ENCODE measurements at regions not wholly inside any gene's neighbourhood (a gene's known extent, or its start where the extent isn't known, plus 50 kb on each side); places are given as distances from the start of the nearest gene placed in this dataset.

DNA sequence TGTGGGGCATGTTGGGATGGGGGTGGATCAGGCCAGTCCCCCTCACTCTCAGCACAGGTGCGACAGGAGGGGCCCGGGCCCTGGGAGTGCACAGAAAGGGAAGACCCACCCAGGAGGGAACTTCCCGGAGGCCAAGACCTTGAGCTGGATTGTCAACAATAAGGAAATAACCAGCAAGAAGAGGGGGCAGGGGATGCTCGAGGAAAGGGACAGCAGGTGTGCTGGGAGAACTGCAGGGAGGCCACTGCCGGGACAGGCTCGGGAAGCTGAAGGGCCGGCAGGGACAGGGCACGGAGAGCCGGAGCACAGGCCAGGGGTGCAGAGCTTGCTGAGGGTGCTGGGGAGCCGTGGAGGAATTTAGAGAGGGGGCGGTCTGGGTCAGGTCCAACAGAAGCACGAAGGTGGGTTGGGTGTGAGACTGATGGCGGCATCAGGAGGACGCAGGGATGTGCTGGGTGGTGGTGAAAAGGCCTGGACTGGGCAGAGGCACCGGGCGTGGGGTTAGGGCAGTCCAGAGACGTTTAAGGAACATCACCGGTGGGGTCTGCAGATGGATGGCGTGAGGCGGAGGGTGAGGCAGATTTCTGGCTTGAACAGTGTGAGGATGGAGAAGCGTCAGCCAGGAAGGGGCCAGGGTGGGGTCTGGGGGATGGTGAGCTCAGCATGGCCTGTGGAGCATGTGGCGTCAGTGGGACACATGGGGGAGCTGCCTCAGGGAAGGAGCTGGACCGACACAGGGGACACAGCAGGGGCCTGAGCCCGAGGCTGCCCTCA is 54.8 kb downstream of the ADRA2C start:
- no peaks in the 10 kb centered on the region for H3K79me2 ChIP-seq (ENCODE audit: low read length)
- no peaks in the 10 kb centered on the region for H3F3A ChIP-seq (ENCODE audit: low read length, unreplicated experiment)
- H3K4me1 ChIP-seq (ENCODE audit: insufficient read depth, low read length) = no peaks in the 10 kb centered on the region
- no peak for ATAC-seq
- H3K4me2 ChIP-seq (ENCODE audit: low read length) = no peak overlapping the region
- no peaks in the 10 kb centered on the region for H3K27me3 ChIP-seq (ENCODE audit: low read length)
- H3K36me3 ChIP-seq (ENCODE audit: low read depth, low read length) = no peaks in the 10 kb centered on the region
- H3K9me3 ChIP-seq (ENCODE audit: low read length) = no peaks in the 10 kb centered on the region
- intact Hi-C loops (cut with micrococcal nuclease) = no loop called here
- DNase-seq = no peak
- no peaks in the 10 kb centered on the region for H3K9me2 ChIP-seq (replicated peaks; ENCODE audit: low read length)
- H3K27ac ChIP-seq (ENCODE audit: low read length) = no peak overlapping the region
- no peak for TF ChIP-seq EZH2 (IDR thresholded peaks at IDR 0.05; ENCODE audit: low read length, unreplicated experiment)
- TF ChIP-seq, protein P1, sequence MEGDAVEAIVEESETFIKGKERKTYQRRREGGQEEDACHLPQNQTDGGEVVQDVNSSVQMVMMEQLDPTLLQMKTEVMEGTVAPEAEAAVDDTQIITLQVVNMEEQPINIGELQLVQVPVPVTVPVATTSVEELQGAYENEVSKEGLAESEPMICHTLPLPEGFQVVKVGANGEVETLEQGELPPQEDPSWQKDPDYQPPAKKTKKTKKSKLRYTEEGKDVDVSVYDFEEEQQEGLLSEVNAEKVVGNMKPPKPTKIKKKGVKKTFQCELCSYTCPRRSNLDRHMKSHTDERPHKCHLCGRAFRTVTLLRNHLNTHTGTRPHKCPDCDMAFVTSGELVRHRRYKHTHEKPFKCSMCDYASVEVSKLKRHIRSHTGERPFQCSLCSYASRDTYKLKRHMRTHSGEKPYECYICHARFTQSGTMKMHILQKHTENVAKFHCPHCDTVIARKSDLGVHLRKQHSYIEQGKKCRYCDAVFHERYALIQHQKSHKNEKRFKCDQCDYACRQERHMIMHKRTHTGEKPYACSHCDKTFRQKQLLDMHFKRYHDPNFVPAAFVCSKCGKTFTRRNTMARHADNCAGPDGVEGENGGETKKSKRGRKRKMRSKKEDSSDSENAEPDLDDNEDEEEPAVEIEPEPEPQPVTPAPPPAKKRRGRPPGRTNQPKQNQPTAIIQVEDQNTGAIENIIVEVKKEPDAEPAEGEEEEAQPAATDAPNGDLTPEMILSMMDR (conservative IDR thresholded peaks at IDR 0.05; ENCODE audit: low read depth, low read length) = no peak
- no peak for TF ChIP-seq EZH2phosphoT487 (IDR thresholded peaks at IDR 0.05; ENCODE audit: borderline replicate concordance, low read length)
- no peaks in the 10 kb centered on the region for H4K20me1 ChIP-seq (ENCODE audit: low read length)
- no peak overlapping the region for H3K4me3 ChIP-seq (ENCODE audit: low read length)
- CTCF ChIA-PET = no interaction called here
- no peak overlapping the region for H3K9ac ChIP-seq (ENCODE audit: low read length)
- BruUV-seq (replicated peaks) = no TSS peak
- POLR2A ChIA-PET (ENCODE audit: unreplicated experiment) = no interaction called here
- no peak overlapping the region for H2AFZ ChIP-seq (ENCODE audit: low read length)

DNA sequence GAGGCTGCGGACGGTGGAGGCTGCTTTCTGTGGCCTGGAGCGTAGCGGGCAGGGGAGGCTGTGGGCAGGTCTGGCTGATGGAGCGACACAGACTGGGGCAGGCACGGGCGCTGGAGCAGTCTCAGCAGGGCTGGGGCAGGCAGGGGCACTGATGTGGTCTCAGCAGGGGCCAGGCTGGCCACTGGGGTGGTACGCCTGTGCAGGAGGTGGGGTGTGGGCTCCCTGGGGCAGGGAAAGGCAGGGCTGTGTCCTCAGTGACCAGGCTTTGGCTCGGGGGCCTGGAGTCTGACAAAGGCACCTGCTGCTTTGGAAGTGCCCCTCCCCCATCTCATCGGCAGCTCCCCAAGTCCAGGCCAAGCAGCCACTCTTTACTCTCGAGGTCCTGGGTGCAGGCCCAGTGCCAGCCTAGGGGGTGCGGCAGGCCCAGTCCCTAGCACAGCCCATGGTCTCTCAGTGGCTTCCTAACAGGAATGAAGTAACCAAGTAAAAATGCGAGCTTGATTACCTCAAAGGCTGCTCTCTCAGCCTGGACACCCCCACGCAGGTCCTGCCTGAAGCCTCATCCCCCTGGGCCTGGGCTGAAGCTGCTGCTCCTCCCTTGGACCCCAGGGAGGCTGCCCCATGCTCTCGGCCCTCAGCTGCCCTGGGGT is 55.5 kb downstream of the ADRA2C start:
- Histone ChIP-seq H3K4me3 (ENCODE audit: low read length) (no peak overlapping the region), H3K27ac (ENCODE audit: low read length) (no peak overlapping the region), H4K20me1 (ENCODE audit: low read length) (no peaks in the 10 kb centered on the region), H3K9me3 (ENCODE audit: low read length) (no peaks in the 10 kb centered on the region), H3K4me1 (ENCODE audit: insufficient read depth, low read length) (no peaks in the 10 kb centered on the region), H3K27me3 (ENCODE audit: low read length) (0 out of 2 replicates have a peak, but pooled peaks cover 5% of the 10 kb centered on the region), H3K9ac (ENCODE audit: low read length) (no peak overlapping the region), H3K9me2 (replicated peaks; ENCODE audit: low read length) (no peaks in the 10 kb centered on the region), H3K36me3 (ENCODE audit: low read depth, low read length) (no peaks in the 10 kb centered on the region), H3K4me2 (ENCODE audit: low read length) (no peak overlapping the region), H2AFZ (ENCODE audit: low read length) (no peak overlapping the region), H3K79me2 (ENCODE audit: low read length) (no peaks in the 10 kb centered on the region), H3F3A (ENCODE audit: low read length, unreplicated experiment) (no peaks in the 10 kb centered on the region)
- ATAC-seq = no peak
- CTCF ChIA-PET = no interaction called here
- TF ChIP-seq EZH2phosphoT487 (IDR thresholded peaks at IDR 0.05; ENCODE audit: borderline replicate concordance, low read length) (no peak), EZH2 (IDR thresholded peaks at IDR 0.05; ENCODE audit: low read length, unreplicated experiment) (no peak)
- TF ChIP-seq, protein P1 (conservative IDR thresholded peaks at IDR 0.05; ENCODE audit: low read depth, low read length) = no peak
- intact Hi-C loops (cut with micrococcal nuclease) = no loop called here
- BruUV-seq (replicated peaks) = no TSS peak
- DNase-seq = no peak
- POLR2A ChIA-PET (ENCODE audit: unreplicated experiment) = no interaction called here

All from PC-3 (cell line).